CD4-positive, alpha-beta T cell treated with Interleukin-4 for 1 hour (primary cell): ENCODE measurements at regions not wholly inside any gene's neighbourhood (a gene's known extent, or its start where the extent isn't known, plus 50 kb on each side); places are given as distances from the start of the nearest gene placed in this dataset.
"Not testable (repeated sequence)": the region's sequence is repeated elsewhere in the genome, so short reads cannot be mapped to it uniquely, and the experiment has no call there.

Experiments used
- DNase-seq, 2 donors: peaks; one replicate each; pipeline ENCODE4 v3.0.0-alpha.2; 2020 to 2022

- no peak for DNase-seq
Measured at GRCh38 chr9:71587576-71588362, 180.5 kb downstream of the CEMIP2 start.

GRCh38 chr9:71583792-71584191 is 184.5 kb downstream of the CEMIP2 start:
- no peak for DNase-seq

- no peak for DNase-seq
Measured at GRCh38 chr9:71582347-71582746, 186.0 kb downstream of the CEMIP2 start.

GRCh38 chr9:71581101-71581500 is 187.2 kb downstream of the CEMIP2 start:
- no peak for DNase-seq

- no peak for DNase-seq
Measured at GRCh38 chr9:71571186-71571585, 197.1 kb downstream of the CEMIP2 start.

GRCh38 chr9:71567890-71568289 is 200.4 kb downstream of the CEMIP2 start:
- no peak for DNase-seq

GRCh38 chr9:71562140-71562539 is 206.2 kb downstream of the CEMIP2 start:
- no peak for DNase-seq

GRCh38 chr9:71557310-71557709 is 211.0 kb downstream of the CEMIP2 start:
- no peak for DNase-seq

- DNase-seq, result no peak
Measured at GRCh38 chr9:71552480-71552879, 215.8 kb downstream of the CEMIP2 start.

GRCh38 chr9:71549023-71549422 is 219.3 kb downstream of the CEMIP2 start:
- no peak for DNase-seq

- no peak for DNase-seq
Measured at GRCh38 chr9:71544464-71544863, 223.8 kb downstream of the CEMIP2 start.

GRCh38 chr9:71541436-71541835 is 226.9 kb downstream of the CEMIP2 start:
- DNase-seq, result no peak

- DNase-seq, result no peak
Measured at GRCh38 chr9:71524996-71525580, 243.2 kb downstream of the CEMIP2 start.

- DNase-seq, result no peak
Measured at GRCh38 chr9:71524516-71524915, 243.8 kb downstream of the CEMIP2 start.

- DNase-seq, result no peak
Measured at GRCh38 chr9:71521132-71521531, 247.2 kb downstream of the CEMIP2 start.

- no peak for DNase-seq
Measured at GRCh38 chr9:71519098-71519696, 249.1 kb downstream of the CEMIP2 start.

- DNase-seq, result no peak
Measured at GRCh38 chr9:71518045-71518827, 250.1 kb downstream of the CEMIP2 start.

GRCh38 chr9:71515626-71516025 is 252.7 kb downstream of the CEMIP2 start:
- DNase-seq, result no peak

GRCh38 chr9:71515107-71515506 is 253.2 kb downstream of the CEMIP2 start:
- no peak for DNase-seq

- no peak for DNase-seq
Measured at GRCh38 chr9:71514344-71514975, 253.9 kb downstream of the CEMIP2 start.

GRCh38 chr9:71509054-71509453 is 259.3 kb downstream of the CEMIP2 start:
- DNase-seq, result no peak

GRCh38 chr9:71508141-71508540 is 260.2 kb downstream of the CEMIP2 start:
- not testable (repeated sequence) for DNase-seq

- no peak for DNase-seq
Measured at GRCh38 chr9:71506821-71507220, 261.5 kb downstream of the CEMIP2 start.
